ENCODE measurements at regions not wholly inside any gene's neighbourhood (a gene's known extent, or its start where the extent isn't known, plus 50 kb on each side); places are given as distances from the start of the nearest gene placed in this dataset.

DNA sequence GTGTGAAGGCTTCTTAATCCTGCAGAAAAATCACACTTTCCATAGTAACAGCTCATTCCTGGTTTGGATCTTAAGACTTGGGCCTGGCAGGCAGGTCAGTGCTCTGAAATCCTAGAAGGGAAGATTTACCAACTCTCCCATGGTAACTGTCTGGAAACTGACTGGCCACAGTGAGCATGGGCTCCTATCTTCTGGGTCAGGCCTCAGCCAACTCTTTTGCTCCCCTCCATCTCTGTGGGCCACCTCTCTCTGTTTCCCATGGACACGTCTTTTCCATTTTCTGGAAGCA lies 86.7 kb downstream of the ACAA2 start:
- H3K4me1 Mint-ChIP-seq: peaks cover 34 to 42% of the 10 kb centered on the region in 2 experiments
- H3K9ac ChIP-seq (ENCODE audit: extremely low read depth, insufficient read length, low read length): no peak overlapping the region
- no peaks in the 10 kb centered on the region for H3K9me3 Mint-ChIP-seq
- TF ChIP-seq CTCF (conservative IDR thresholded peaks at IDR 0.05): no peak
- H2BK15ac ChIP-seq (ENCODE audit: low read depth, low read length): no peak overlapping the region
- no peak overlapping the region for H3K56ac ChIP-seq (ENCODE audit: insufficient read length, low read depth, low read length)
- no CpG with 5 or more reads among the region's 1 CpG for WGBS (ENCODE audit: extremely low coverage, insufficient read length, low lambda C conversion rate)
- H4K8ac ChIP-seq (replicated peaks; ENCODE audit: insufficient read length, low read depth, low read length): no peak overlapping the region
- DNase-seq: no peak
- peak overlapping the region; percentile 91 for H3K27ac ChIP-seq (ENCODE audit: insufficient read length, low read depth, low read length)
- H3K23ac ChIP-seq (ENCODE audit: insufficient read length, low read depth, low read length): no peak overlapping the region
- H2BK120ac ChIP-seq (ENCODE audit: low read depth, low read length, poor library complexity, severe bottlenecking): no peak overlapping the region
- H3K9me3 ChIP-seq (ENCODE audit: control insufficient read depth, low read depth, low read length): no peaks in the 10 kb centered on the region
- H3K18ac ChIP-seq (ENCODE audit: insufficient read length, low read depth, low read length): peak overlapping the region; percentile 39
- H4K91ac ChIP-seq (ENCODE audit: insufficient read length, low read depth, low read length): no peak overlapping the region
- peak overlapping the region; percentile 3 to 97 (median 96); a peak in 5 of 7 replicates for H3K27ac Mint-ChIP-seq
- H4K5ac ChIP-seq (ENCODE audit: insufficient read length, low read depth, low read length): peak overlapping the region; percentile 31
- no peak overlapping the region for H3K4me3 Mint-ChIP-seq
- H2AFZ ChIP-seq (ENCODE audit: low read length): no peak overlapping the region
- H3T11ph ChIP-seq (ENCODE audit: low read length): peak overlapping the region; percentile 85
- peaks cover 8% of the 10 kb centered on the region; the same call in 1 of the 2 replicates for H3K4me1 ChIP-seq (ENCODE audit: insufficient read depth, low read length)
- peak overlapping the region; percentile 3 for H2BK5ac ChIP-seq (ENCODE audit: insufficient read length, low read length)
- H2AK5ac ChIP-seq (ENCODE audit: insufficient read length, low read length): no peak overlapping the region
- no peaks in the 10 kb centered on the region for H3K36me3 Mint-ChIP-seq (ENCODE audit: insufficient read depth in 1 of 3, low read depth in 3 of 3)
- H3K4ac ChIP-seq (ENCODE audit: low read depth, low read length): no peak overlapping the region; the same call in 1 of the 2 replicates
- H3K14ac ChIP-seq (ENCODE audit: insufficient read depth, low read length): no peak overlapping the region
- H2BK20ac ChIP-seq (ENCODE audit: low read depth, low read length, poor library complexity, severe bottlenecking): no peak overlapping the region
- no peaks in the 10 kb centered on the region for H3K79me1 ChIP-seq (ENCODE audit: insufficient read depth, low read depth, low read length, poor library complexity, severe bottlenecking)
- H3K4me2 ChIP-seq (ENCODE audit: insufficient read depth, insufficient read length, low read length): no peak overlapping the region
- H3K23me2 ChIP-seq (ENCODE audit: insufficient read length, low read depth, low read length, poor library complexity, severe bottlenecking): no peaks in the 10 kb centered on the region
- H3K79me2 ChIP-seq (ENCODE audit: insufficient read depth, low read length): no peaks in the 10 kb centered on the region
- H3K27me3 Mint-ChIP-seq (ENCODE audit: low read depth): 0 out of 2 replicates have a peak, but pooled peaks cover 2% of the 10 kb centered on the region
- H2BK12ac ChIP-seq (ENCODE audit: insufficient read length, low read depth, low read length): peak overlapping the region; percentile 94
- no peaks in the 10 kb centered on the region for H4K20me1 ChIP-seq (ENCODE audit: control insufficient read depth, insufficient read depth, insufficient read length)
- H3K27me3 ChIP-seq (ENCODE audit: insufficient read depth, low read length): no peaks in the 10 kb centered on the region
